OCI-LY3 (cell line): ENCODE measurements at regions not wholly inside any gene's neighbourhood (a gene's known extent, or its start where the extent isn't known, plus 50 kb on each side); places are given as distances from the start of the nearest gene placed in this dataset.

ENCODE experiments used
- CTCF ChIP-seq: fragments of 200-600, 300-600 bp; sonication (generic); IDR thresholded peaks from 2 replicates; pipeline ENCODE4 v1.5.1; 2014; ENCODE audit warnings: antibody characterized with exemption, low read length, low read depth
- EZH2phosphoT487 ChIP-seq: fragments of 200-600 bp; shearing (Covaris generic); IDR thresholded peaks from 2 replicates; pipeline ENCODE4 v1.6.1; 2018; ENCODE audit warnings: antibody characterized with exemption, mixed run types, low read depth

GRCh38 chr4:153084980-153085630 lies 119.1 kb upstream of the TRIM2 start:
- TF ChIP-seq CTCF (peak; percentile 99), EZH2phosphoT487 (no peak)
